Ishikawa (cell line): ENCODE measurements at regions not wholly inside any gene's neighbourhood (a gene's known extent, or its start where the extent isn't known, plus 50 kb on each side); places are given as distances from the start of the nearest gene placed in this dataset.

Source experiments
- CEBPB ChIP-seq: IDR thresholded peaks from 2 replicates; pipeline ENCODE4 v1.6.1; 2012
- CREB1 ChIP-seq: IDR thresholded peaks from 2 replicates; pipeline ENCODE4 v1.6.1; 2012; ENCODE audit warnings: low read depth
- EGR1 ChIP-seq: IDR thresholded peaks from 2 replicates; pipeline ENCODE4 v1.6.1; 2012
- EP300 ChIP-seq: IDR thresholded peaks from 2 replicates; pipeline ENCODE4 v1.6.1; 2012; ENCODE audit warnings: borderline replicate concordance
- FOXM1 ChIP-seq: IDR thresholded peaks from 2 replicates; pipeline ENCODE4 v1.6.1; 2012; ENCODE audit warnings: low read depth, borderline replicate concordance
- NFIC ChIP-seq: IDR thresholded peaks from 2 replicates; pipeline ENCODE4 v1.6.1; 2012
- RAD21 ChIP-seq: IDR thresholded peaks from 2 replicates; pipeline ENCODE4 v1.6.1; 2012; ENCODE audit warnings: low read depth
- REST ChIP-seq: IDR thresholded peaks from 2 replicates; pipeline ENCODE4 v1.6.1; 2012; ENCODE audit warnings: low read depth, mild to moderate bottlenecking
- TAF1 ChIP-seq: IDR thresholded peaks from 2 replicates; pipeline ENCODE4 v1.6.1; 2012; ENCODE audit warnings: low read depth, mild to moderate bottlenecking
- TCF12 ChIP-seq: IDR thresholded peaks from 2 replicates; pipeline ENCODE4 v1.6.1; 2012; ENCODE audit warnings: low read depth
- TEAD4 ChIP-seq: IDR thresholded peaks from 2 replicates; pipeline ENCODE4 v1.6.1; 2012
- USF1 ChIP-seq: IDR thresholded peaks from 2 replicates; pipeline ENCODE4 v1.6.1; 2012
- YY1 ChIP-seq: IDR thresholded peaks from 2 replicates; pipeline ENCODE4 v1.6.1; 2012; ENCODE audit warnings: low read depth
- ZBTB7A ChIP-seq: IDR thresholded peaks from 2 replicates; pipeline ENCODE4 v1.6.1; 2012; ENCODE audit warnings: low read depth
- TF ChIP-seq, protein P1 (sequence below): IDR thresholded peaks from 2 replicates; pipeline ENCODE4 v1.6.1; 2012

- TF ChIP-seq CREB1 (no peak), USF1 (no peak), EGR1 (no peak), EP300 (no peak), RAD21 (no peak), REST (no peak), TEAD4 (no peak), TCF12 (no peak), TAF1 (no peak), YY1 (no peak), NFIC (no peak), CEBPB (no peak), FOXM1 (no peak), ZBTB7A (no peak)
- TF ChIP-seq, protein P1, sequence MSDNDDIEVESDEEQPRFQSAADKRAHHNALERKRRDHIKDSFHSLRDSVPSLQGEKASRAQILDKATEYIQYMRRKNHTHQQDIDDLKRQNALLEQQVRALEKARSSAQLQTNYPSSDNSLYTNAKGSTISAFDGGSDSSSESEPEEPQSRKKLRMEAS = no peak
Measured at GRCh38 chr10:120738658-120739057, 112.5 kb upstream of the WDR11 start.

GRCh38 chr10:120741396-120741795 lies 109.8 kb upstream of the WDR11 start:
- TF ChIP-seq FOXM1 (no peak), TAF1 (no peak), RAD21 (no peak), USF1 (no peak)
- TF ChIP-seq, protein P1 = no peak

DNA sequence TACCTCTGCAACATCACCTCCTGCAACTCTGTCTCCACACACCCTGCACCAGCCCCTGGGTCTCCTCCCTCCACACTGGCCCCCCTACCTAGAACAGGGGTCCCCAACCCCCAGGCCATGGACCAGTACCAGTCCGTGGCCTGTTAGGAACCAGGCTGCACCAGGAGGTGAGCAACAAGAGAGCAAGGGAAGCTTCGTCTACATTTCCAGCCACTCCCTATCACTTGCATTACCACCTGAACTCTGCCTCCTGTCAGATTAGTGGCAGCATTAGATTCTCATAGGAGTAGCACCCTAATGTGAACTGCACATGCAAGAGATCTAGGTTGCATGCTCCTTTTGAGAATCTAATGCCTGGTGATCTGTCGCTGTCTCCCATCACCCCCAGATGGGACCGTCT lies 108.8 kb upstream of the WDR11 start:
- TF ChIP-seq REST = no peak
- TF ChIP-seq TEAD4 = no peak
- no peak for TF ChIP-seq TCF12
- TF ChIP-seq YY1 = no peak
- TF ChIP-seq RAD21 = no peak
- no peak for TF ChIP-seq EGR1
- no peak for TF ChIP-seq FOXM1
- no peak for TF ChIP-seq ZBTB7A
- TF ChIP-seq CREB1 = no peak
- no peak for TF ChIP-seq USF1
- TF ChIP-seq TAF1 = no peak
- no peak for TF ChIP-seq EP300
- no peak for TF ChIP-seq NFIC
- TF ChIP-seq CEBPB = no peak
- TF ChIP-seq, protein P1 = no peak

DNA sequence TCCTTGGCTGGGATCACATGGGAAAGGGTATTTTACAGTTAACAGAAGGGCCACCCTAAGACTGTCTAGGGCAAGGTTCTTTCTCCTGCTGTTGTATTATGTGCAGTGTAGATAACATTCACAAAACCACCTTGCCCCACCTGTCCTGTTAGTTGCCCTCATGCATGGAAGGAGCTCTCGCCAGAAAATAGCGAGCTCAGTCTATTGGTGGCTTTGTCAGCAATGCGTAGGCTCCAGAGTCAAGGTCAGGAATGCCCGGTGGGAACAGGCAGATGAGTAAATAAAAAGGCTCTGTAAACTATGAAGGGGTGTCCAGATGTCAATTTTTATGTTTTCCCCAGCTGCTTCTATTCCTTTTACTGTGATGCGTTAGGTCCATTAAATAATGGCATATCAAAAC lies 107.1 kb upstream of the WDR11 start:
- TF ChIP-seq TEAD4 (no peak), TCF12 (no peak), FOXM1 (no peak), TAF1 (no peak), ZBTB7A (no peak), REST (no peak), RAD21 (no peak), USF1 (no peak), NFIC (no peak), EGR1 (no peak), CEBPB (no peak), CREB1 (no peak), EP300 (no peak), YY1 (no peak)
- TF ChIP-seq, protein P1 = no peak
